Lower lobe of right lung (tissue), 2 donors: ENCODE measurements at regions not wholly inside any gene's neighbourhood (a gene's known extent, or its start where the extent isn't known, plus 50 kb on each side); places are given as distances from the start of the nearest gene placed in this dataset.

ENCODE experiments used
- ATAC-seq, 2 donors: fragments of 200-7000 bp; cut with Tn5 transposase; one replicate each; pipeline ENCODE4 v1.9.1; 2020 to 2022; ENCODE audit warnings: mild to moderate bottlenecking in 2 of 2, moderate library complexity in 2 of 2
- DNase-seq: peaks from one replicate; pipeline ENCODE4 v3.0.0-alpha.2; 2020
- H3K27ac ChIP-seq: fragments of 200-600 bp; one replicate; pipeline ENCODE4 v1.8.0; 2022
- H3K27me3 ChIP-seq: fragments of 200-600 bp; one replicate; pipeline ENCODE4 v1.8.0; 2022; ENCODE audit warnings: low read depth
- H3K36me3 ChIP-seq: fragments of 200-600 bp; one replicate; pipeline ENCODE4 v1.8.0; 2022; ENCODE audit warnings: mild to moderate bottlenecking
- H3K4me1 ChIP-seq: fragments of 200-600 bp; one replicate; pipeline ENCODE4 v1.8.0; 2022
- H3K4me3 ChIP-seq: fragments of 200-600 bp; one replicate; pipeline ENCODE4 v1.8.0; 2022; ENCODE audit warnings: mild to moderate bottlenecking
- H3K9me3 ChIP-seq: fragments of 200-600 bp; one replicate; pipeline ENCODE4 v1.8.0; 2022
- CTCF ChIP-seq: fragments of 200-600 bp; IDR thresholded peaks from one replicate; pipeline ENCODE4 v1.8.0; 2022; ENCODE audit warnings: antibody characterized with exemption, mild to moderate bottlenecking
- intact Hi-C: fragments of 100-400 bp; cut with DNase I; formaldehyde crosslinking; loops from one replicate; pipeline ENCODE4 v1.11.0; 2022
- donor health status: DM: no; HTN: yes; CAD: no; lungs with severe emphysema.

GRCh38 chr9:14538526-14538925 is 154.7 kb downstream of the ZDHHC21 start:
- H3K4me1 ChIP-seq: no peaks in the 10 kb centered on the region
- H3K9me3 ChIP-seq: no peaks in the 10 kb centered on the region
- ATAC-seq (no peak), DNase-seq (no peak)
- H3K27ac ChIP-seq: no peak overlapping the region
- intact Hi-C loops: no loop called here
- TF ChIP-seq CTCF: no peak
- H3K27me3 ChIP-seq: no peaks in the 10 kb centered on the region
- no peaks in the 10 kb centered on the region for H3K36me3 ChIP-seq
- H3K4me3 ChIP-seq: no peak overlapping the region

GRCh38 chr9:14535161-14535955 is 157.9 kb downstream of the ZDHHC21 start:
- H3K27ac ChIP-seq: no peak overlapping the region
- no peaks in the 10 kb centered on the region for H3K9me3 ChIP-seq
- intact Hi-C loops: no loop called here
- ATAC-seq (no peak), DNase-seq (no peak)
- H3K36me3 ChIP-seq: no peaks in the 10 kb centered on the region
- no peaks in the 10 kb centered on the region for H3K4me1 ChIP-seq
- H3K27me3 ChIP-seq: no peaks in the 10 kb centered on the region
- no peak for TF ChIP-seq CTCF
- no peak overlapping the region for H3K4me3 ChIP-seq

GRCh38 chr9:14533867-14534640 is 159.2 kb downstream of the ZDHHC21 start:
- no peaks in the 10 kb centered on the region for H3K27me3 ChIP-seq
- no peak for ATAC-seq
- intact Hi-C loops: no loop called here
- no peak for TF ChIP-seq CTCF
- no peaks in the 10 kb centered on the region for H3K36me3 ChIP-seq
- no peak overlapping the region for H3K4me3 ChIP-seq
- no peak for DNase-seq
- H3K9me3 ChIP-seq: no peaks in the 10 kb centered on the region
- no peak overlapping the region for H3K27ac ChIP-seq
- H3K4me1 ChIP-seq: no peaks in the 10 kb centered on the region

- H3K27ac ChIP-seq: no peak overlapping the region
- DNase-seq: no peak
- no peaks in the 10 kb centered on the region for H3K36me3 ChIP-seq
- H3K4me3 ChIP-seq: no peak overlapping the region
- no peaks in the 10 kb centered on the region for H3K27me3 ChIP-seq
- no peaks in the 10 kb centered on the region for H3K9me3 ChIP-seq
- ATAC-seq: no peak
- no peak for TF ChIP-seq CTCF
- intact Hi-C loops: no loop called here
- no peaks in the 10 kb centered on the region for H3K4me1 ChIP-seq
Observed at GRCh38 chr9:14532456-14533115, 160.6 kb downstream of the ZDHHC21 start.

- intact Hi-C loops: no loop called here
- no peaks in the 10 kb centered on the region for H3K9me3 ChIP-seq
- no peaks in the 10 kb centered on the region for H3K36me3 ChIP-seq
- no peak for TF ChIP-seq CTCF
- DNase-seq (no peak), ATAC-seq (no peak)
- H3K4me1 ChIP-seq: no peaks in the 10 kb centered on the region
- H3K27me3 ChIP-seq: no peaks in the 10 kb centered on the region
- H3K27ac ChIP-seq: no peak overlapping the region
- no peak overlapping the region for H3K4me3 ChIP-seq
Observed at GRCh38 chr9:14531341-14532269, 161.6 kb downstream of the ZDHHC21 start.
